ENCODE measurements at regions not wholly inside any gene's neighbourhood (a gene's known extent, or its start where the extent isn't known, plus 50 kb on each side); places are given as distances from the start of the nearest gene placed in this dataset.

GRCh38 chr2:42999856-43000241 lies 207.5 kb upstream of the HAAO start:
- no peak for TF ChIP-seq POLR2AphosphoS5 (IDR thresholded peaks at IDR 0.05; ENCODE audit: borderline replicate concordance, low read depth, low read length)
- TF ChIP-seq EZH2 (IDR thresholded peaks at IDR 0.05), result no peak
- TF ChIP-seq FOXP2 (optimal IDR thresholded peaks at IDR 0.05; ENCODE audit: control extremely low read depth, extremely low read length, insufficient read depth), result no peak

Data from SK-N-MC (cell line).